SK-N-DZ (cell line): ENCODE measurements at regions not wholly inside any gene's neighbourhood (a gene's known extent, or its start where the extent isn't known, plus 50 kb on each side); places are given as distances from the start of the nearest gene placed in this dataset.
"Not testable (repeated sequence)": the region's sequence is repeated elsewhere in the genome, so short reads cannot be mapped to it uniquely, and the experiment has no call there.

Source experiments
- DNase-seq: peaks from one replicate; pipeline ENCODE4 v3.0.0-alpha.2; 2015; ENCODE audit warnings: low spot score

DNA sequence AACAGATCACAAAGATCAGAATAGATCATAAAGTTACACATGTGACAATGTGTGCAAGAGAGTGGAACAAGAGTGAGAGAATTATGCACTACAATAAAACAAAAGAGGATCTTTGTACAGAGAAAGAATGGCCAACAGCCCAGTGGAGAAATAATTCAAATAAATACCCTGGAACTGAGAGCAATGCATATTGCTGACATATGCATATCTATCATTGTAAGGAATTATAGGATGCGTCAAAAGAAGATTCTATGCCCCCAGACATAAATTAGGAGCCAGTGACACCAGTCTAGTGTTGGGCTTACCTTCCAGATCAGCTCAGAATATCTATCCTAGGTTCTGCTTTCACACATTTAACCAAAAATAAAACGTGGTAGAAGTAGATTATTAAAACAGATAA is 320.1 kb upstream of the VCX start:
- no peak for DNase-seq

DNA sequence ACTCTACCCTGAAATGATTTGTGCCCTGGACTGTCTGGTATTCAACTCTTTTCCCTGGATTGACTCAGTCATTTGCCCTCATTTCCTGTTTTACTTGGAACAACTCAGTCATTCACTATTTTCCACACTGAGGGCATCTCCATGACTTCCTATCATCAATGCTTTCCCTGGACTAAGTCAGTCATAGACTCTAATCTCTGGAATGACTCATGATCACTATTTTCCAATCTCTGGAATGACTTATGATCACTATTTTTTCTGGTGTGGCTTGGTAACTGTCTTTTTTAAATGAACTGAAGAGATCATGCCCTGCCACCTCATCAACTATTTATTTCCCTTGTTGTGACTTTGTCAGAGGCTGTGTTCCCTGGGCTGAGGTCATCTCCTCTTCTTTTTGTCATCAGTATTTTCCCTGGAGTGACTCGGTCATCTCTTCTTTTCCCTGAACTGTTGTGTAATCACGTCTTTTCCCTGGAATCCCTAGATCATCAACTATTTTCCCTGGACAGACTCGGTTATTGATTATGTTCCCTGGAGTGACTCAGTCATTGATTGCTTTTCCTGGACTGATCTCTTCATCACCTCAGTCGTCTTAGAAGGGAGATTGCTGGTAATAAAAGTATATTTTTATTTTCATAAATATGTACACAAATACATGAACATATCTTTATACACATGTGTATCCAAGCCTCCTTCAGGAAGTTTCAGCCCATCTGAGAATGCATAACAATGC is 327.1 kb upstream of the VCX start:
- no peak for DNase-seq

DNA sequence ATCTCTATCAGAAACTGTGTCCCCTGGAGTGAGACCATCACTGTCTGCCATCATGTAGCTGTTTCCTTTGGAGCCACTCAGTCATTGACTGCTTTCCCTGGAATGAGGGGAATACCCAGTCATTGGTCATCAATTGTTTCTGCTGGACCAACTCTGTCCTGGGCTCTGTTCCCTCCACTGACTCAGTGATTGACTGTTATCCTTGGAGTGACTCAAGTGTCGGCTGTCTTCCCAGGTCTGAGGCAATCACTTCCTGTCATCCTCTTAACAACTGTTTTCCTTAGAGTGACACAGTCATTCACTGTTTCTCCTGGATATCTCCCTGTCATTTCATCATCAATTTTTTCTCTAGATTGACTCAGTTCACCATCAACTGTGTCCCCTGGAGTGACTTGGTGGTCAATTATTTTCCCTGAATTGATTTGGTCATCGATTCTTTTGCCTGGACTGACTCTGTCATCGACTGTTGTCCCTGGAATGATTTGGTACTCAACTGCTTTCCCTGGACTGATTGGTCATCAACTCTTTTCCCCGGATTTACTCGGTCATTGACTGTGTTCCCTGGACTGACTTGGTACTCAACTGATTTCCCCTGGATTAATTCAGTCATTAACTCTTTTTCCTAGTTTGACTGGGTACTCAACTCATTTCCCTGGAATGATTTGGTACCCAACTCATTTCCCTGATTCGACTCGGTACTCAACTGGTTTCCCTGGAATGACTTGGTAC is 327.9 kb upstream of the VCX start:
- DNase-seq: no peak

DNA sequence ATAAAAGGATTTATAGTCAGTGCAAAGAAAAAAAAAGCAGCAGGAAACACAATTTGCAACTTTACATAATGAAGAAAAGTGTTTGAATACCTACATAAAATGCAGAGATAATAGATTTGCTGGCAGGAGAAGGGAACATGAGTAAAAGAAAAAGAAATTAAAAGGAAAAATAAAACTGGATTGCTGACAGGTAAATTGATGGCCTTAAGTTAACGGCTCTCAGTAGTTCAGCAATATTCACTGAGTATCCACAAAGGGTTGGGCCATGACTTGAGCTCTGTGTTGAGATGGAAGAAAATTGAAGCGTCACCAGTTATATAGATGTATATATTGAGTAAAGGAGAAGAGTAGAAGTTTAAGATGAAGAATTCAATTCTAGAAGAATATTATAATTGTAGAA is 330.1 kb upstream of the VCX start:
- no peak for DNase-seq

DNA sequence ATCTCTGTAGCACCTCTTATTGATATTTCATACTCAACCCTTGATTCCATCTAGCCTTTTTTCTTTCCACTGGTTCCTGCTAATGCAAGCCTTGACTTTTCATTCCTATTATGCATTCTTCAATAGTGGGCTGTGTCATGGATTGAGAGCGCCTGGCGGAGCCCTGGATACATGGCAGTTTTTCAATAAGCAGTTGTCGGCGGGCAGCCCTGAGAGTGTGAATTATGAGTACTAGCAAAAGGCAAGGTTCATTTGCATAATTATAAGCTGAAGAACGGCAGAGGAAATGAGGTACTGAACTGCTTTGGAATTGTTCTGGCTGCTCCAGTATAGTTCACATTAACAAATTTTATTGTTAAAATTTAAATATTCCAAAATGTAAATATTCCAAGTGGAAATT is 339.7 kb upstream of the VCX start:
- DNase-seq: no peak

DNA sequence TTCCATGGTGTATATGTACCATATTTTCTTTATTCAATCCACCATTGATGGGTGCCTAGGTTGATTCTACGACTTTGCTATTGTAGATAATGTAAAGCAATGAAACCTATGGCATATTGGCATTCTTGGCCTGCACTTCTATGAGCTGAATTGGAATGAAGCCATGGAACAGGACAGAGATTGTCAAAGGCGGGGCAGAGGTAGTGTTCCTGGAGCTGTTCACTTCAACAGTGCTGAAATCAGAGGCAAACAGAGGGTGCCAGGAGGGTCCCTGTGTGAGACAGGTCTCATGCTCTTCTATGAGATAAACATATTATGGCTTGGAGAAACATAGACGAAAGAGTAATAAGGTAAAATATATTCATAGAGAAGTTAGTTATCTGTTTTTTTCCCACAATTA is 342.6 kb upstream of the VCX start:
- no peak for DNase-seq

DNA sequence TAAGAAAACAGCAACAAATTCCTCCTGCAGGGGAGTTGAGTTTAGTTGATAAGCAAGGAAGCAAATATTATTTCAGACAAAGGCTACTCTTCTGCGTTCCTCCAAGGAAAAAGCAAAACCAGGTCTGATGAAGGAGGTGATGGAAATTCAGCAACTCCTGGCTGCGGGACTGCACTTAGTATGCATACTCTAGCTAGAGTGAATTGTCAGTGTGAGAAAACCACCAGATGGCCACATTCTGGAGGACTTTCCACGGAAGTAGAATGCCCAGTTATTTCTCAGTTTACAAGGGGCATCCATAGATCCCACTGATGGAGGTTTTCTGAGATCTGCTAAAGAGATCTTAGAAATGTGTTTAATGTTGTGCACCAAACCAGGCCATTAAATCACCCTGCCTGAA is 338.6 kb upstream of the PUDP start:
- no peak for DNase-seq

DNA sequence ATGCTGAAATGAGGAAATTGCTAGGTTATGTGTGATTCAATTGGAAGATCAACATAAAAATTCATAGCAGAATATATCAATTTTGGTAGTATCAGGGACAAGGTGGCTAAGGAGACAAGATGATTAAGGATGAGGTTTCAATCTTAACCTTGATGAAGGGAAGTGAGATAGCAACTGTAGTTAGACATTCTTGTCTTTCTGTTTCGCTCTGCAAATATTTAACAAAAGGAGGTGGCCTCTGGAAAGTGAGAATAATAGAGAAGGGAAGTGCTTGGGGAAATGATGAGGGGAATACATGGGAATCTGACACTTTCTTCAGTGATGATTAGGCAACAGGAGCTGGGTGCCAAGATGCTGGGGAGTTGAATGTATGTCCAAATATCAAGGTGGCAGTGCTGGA is 337.1 kb upstream of the PUDP start:
- DNase-seq: no peak

DNA sequence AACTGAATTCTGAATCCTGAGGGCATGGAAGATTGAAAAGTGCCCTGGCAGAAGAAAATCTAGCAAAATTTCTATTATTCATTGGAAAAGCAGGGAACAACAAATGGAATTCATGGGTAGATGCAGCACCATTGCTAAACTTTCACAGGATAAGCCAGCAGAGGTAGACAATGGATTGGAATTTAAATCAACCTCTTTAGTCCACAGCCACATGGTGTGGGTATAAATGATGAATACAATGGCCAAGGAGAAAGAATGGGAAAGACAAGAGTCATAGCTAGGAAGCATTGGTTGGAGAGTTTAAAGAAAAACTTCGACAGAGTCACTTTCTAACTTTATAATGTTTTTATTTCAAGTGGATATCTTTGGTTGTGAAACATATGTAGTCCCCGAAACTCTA is 332.8 kb upstream of the PUDP start:
- DNase-seq: no peak

DNA sequence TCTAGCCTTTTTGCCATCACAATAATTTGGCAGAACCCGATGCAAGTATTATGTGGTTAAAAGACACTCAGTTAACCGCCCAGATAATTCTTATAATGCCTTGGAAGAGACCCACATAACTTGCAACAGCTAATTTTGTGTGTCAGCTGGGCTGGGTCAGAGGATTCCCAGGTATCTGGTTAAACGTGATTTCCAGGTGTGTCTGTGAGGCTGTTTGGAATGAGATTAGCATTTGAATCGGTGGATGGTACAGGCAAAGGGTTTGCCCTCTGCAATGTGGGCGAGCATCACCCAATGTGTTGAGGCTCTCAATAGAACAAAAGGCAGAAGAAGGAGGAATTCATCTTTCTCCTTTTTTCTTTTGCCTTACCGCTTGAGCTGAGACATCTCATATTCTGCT is 314.2 kb upstream of the PUDP start:
- no peak for DNase-seq

DNA sequence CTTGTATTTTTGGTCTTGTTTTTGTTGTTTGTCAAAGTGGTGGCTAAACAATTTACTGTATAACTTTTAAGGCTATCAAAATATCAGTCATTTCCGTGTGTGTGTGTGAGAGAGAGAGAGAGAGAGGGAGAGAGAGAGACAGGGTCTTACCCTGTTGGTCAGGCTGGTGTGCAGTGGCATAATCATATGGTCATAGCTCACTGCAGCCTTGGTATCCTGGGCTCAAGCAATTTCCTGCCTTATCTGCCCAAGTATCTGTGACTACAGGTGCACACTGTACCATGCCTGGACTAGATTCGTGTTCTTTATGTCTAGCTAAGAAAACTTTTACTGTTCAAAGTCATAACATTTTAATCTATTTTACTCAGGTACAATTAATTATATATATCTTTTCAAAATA is 313.1 kb upstream of the PUDP start:
- DNase-seq: not testable (repeated sequence)

DNA sequence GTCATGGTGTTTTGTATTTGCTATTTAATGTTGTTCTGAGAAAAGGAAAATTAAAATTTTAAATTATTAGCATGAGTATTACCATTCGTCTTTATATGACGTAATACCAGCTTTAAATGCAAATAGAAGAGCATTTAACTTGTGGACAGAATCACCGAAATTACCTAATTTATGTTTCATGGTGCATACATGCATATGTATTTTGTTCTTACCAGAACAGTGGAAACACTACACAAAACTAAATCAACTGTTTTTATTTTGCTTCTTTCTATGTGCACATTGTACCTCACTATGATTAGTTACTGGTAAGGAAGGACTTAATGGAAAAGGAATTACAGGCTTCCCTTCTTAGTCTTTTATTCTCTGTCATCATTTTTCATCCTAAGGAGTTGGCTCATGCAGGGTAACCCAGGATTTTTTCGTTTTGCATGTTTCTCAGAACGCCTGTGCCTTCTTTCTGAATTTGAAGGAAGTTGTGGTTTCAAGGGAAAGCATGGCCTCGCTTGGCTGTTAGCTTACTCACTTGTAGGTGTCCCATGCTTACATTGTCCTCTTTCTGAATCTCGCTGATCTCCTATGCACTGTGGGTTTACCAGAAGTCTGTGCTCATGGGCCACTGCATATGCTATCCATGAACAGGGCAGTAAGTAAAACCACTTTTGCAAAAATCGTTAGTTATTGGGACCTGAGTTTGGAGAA is 300.0 kb upstream of the PUDP start:
- no peak for DNase-seq

DNA sequence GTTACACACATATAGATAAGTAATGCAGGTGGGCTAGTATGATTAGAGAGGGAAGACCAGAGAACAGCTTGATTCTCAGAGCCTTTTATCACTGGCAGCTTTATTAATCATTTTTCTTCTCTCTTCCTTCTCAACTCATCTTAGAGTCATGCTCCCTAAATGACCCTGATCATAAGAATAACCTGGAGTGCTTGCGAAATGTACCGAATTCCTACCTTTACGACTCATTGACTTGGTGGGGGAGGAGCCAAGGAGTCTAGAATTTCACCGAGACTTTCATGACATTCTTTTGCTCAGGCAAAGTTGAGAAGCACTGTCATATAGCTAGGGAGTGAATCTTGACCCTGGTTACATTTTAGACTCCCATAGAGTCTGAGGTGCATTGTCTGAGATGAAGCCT is 298.9 kb upstream of the PUDP start:
- DNase-seq: no peak

DNA sequence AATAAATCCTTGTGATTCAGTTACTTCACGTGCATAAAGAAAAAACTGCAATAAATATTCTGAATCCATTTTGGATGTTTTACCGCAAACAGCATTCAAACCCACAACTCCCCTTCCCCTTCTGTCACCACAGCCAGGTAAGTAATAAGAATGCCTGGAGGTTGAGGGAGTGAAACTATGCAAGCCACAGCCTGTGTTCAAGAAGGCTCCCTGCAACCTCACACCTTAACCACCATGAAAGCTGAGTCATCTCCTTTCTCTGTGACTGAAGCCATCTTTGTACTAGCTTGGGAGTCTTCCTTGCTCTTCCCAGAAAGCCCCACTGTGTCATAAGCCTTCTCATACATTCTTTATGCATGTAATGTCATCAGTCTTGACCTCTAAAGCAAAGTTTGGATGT is 297.0 kb upstream of the PUDP start:
- no peak for DNase-seq

DNA sequence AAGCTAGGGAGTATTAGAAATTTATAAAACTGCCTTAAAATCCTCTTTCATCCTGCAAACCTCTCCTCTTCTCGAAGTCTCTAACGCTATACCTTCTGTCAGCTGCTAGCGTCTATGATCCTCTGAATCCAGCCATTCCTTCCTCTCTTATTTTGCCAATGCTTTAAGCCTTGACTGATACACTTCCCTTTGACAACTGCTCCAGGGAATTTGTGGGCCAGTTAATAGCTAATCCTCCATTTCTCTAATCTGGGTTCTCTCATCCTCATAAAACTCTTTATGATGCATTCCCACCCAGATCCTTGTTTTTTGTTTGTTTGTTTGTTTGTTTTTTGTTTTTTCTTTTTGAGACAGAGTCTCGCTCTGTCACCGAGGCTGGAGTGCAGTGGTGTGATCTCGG is 293.6 kb upstream of the PUDP start:
- no peak for DNase-seq

DNA sequence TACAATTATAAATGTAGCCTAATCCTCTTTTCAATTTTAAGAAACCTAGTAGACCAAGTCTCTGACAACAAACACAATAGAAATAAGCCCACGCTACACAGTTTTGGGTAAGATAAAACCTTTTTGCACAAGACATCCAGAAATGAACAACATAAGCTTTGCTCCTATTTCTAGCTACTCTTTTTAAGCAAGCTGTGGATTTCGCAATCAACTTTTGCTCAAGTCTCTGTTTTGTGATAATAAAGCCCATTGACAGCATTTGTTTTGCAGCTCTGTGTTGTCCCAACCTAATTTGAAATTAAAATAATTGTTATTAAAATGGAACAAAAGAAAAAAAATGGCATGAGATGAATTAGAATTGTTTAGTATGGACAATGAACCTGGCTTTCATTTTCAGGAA is 287.9 kb upstream of the PUDP start:
- no peak for DNase-seq

DNA sequence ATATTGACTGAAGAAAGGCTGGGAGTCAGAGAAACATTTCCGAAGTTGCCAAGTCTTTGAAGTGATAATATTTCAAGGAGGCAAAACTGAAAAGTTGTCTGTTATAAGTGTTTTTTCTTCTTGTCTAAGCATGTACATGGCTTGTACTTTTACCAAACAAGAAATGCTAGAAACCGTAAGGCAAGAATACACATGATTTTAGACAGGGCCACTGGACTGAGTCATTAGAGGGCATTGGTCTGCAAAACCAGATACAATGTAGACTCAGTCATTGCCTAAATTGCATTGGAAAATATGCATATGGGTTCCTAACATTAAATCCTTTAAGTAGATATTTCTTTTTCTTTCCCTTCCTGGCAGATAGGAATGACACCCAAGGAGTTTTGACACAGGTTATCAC is 284.9 kb upstream of the PUDP start:
- no peak for DNase-seq

DNA sequence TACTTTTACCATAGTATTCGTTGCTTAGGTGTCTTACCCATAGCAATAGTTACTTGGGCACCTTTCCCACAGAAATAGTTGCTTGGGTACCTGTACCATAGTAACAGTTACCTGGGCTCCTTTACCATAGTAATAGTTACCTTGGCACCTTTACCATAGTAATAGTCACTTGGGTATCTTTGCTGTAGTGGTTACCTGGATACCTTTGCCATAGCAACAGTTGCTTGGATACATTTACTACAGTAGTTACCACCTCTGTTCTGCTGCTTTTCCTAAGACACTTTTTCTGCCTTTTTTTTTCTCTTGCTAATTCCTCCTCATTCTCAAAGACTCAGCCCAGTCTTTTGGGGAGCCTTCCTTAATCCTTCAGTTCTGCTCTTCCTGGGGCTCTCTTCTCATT is 272.8 kb upstream of the PUDP start:
- no peak for DNase-seq

DNA sequence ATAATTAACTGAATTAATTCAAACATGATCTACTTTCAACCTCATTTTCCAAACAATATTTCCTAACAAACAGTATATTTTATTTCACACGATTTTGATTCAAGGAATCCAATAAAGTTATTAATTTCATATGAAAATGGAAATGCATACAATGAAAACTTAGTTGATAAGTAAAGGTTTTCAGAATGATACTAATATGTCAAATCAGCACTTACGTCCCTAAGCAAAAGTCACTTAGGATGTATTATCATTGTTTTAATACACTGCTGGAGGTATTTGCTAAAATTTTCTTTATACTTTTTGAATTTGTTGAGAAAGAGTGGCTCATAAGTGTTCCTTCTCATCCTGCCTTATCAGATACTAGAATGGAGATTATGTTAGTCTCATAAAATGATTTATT is 266.8 kb upstream of the PUDP start:
- no peak for DNase-seq

DNA sequence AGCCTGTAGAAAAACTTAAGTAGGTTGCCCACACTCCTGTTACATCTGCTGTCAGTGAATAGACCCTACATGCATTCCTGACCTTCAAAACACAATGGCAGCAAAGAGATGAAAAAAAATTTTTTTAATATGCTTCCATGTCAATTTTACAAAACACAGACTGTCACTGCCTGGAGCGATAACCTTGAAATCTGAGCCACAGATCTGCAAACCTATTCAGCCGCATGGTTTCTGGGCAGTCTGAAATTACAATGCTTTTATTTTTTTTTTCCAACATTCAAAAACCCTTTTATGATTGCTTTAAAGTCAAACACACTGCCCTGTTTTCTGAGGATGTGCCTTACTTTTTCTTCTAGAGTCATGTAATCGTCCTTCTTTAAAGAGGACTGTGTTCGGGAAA is 264.9 kb upstream of the PUDP start:
- DNase-seq: peak; percentile 38

DNA sequence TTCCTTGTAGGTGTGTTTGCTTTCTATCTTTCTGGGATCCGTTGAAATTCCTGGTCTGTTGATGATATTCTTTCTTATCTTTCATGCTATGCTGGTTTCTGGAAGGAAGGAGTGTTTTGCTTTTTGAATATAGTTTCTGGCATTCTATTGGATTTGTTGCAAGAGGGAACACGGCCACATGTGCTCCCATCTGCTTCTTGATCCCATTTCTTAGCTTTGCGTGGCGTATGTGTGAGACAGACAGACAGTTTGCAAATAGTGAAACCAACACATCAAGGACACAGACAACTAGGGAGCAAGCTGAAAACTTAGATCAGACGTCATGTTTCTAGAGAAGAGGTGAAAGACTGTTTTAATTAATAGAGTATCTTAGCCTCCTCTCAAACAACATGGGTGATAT is 261.9 kb upstream of the PUDP start:
- DNase-seq: no peak

DNA sequence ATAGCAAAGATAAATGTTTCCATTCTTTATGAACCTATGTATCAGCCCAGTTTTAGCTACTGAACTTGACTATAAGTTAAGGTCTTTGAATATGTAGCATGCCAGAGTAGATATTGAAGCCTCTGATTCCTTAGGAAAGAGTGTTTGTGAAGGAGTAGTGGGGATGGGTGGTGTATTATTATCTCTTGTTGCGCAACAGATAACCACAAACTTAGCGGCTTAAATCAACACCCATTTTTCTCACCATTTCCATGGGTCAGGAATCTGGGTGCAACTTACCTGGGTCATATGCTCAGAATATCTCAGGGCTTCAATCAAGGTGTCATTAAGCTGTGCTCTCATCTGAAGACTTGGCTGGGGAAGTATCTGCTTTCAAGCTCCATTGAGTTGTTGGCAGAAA is 251.4 kb upstream of the PUDP start:
- no peak for DNase-seq

DNA sequence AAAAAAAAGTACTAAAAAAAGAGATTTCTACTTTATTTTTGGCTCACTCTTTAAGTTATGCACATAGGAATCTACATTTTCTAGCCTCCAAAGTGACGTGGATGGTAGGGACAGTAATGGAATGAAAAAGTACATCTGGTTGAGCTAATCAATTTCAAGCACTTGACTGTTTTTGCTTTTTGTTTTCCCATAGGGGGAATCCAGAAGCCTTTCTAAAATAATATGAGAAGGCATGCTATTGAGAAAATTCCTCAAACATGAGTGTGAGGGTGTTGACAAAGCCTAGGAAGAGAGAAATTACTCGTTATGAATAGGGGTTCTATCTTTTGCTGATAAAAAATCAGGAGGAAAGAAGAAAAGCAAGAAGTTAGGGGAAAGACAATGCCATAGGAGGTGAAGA is 242.5 kb upstream of the PUDP start:
- no peak for DNase-seq
